ENCODE measurements at regions not wholly inside any gene's neighbourhood (a gene's known extent, or its start where the extent isn't known, plus 50 kb on each side); places are given as distances from the start of the nearest gene placed in this dataset.

- TF ChIP-seq ATF2 (CRISPR knock-in tag; IDR thresholded peaks at IDR 0.05; ENCODE audit: borderline replicate concordance, low read depth) (no peak), ZNF532 (CRISPR knock-in tag; IDR thresholded peaks at IDR 0.05; ENCODE audit: borderline replicate concordance) (no peak), ZNF512 (CRISPR knock-in tag; IDR thresholded peaks at IDR 0.05; ENCODE audit: borderline replicate concordance) (no peak), SP1 (CRISPR knock-in tag; conservative IDR thresholded peaks at IDR 0.05) (no peak), MYBL2 (CRISPR knock-in tag; IDR thresholded peaks at IDR 0.05) (no peak), RELA (CRISPR knock-in tag; IDR thresholded peaks at IDR 0.05; ENCODE audit: borderline replicate concordance) (no peak), ZBTB43 (CRISPR knock-in tag; IDR thresholded peaks at IDR 0.05) (no peak)
Measured at GRCh38 chr14:33866425-33867088, 84.3 kb downstream of the EGLN3 start (continued).

GRCh38 chr14:33862261-33862802 is 88.5 kb downstream of the EGLN3 start:
- Mint-ChIP-seq H3K36me3 (peaks cover 1% of the 10 kb centered on the region; the same call in 1 of the 2 replicates), H3K4me1 (no peaks in the 10 kb centered on the region), H3K27ac (no peak overlapping the region), H3K4me3 (no peak overlapping the region), H3K9me3 (peaks cover 10% of the 10 kb centered on the region), H3K27me3 (ENCODE audit: low read depth) (no peaks in the 10 kb centered on the region)
- DNase-seq (ENCODE audit: low spot score) (no peak), ATAC-seq (no peak)
- POLR2A ChIA-PET, result no interaction called here
- TF ChIP-seq NR2C2 (CRISPR knock-in tag; IDR thresholded peaks at IDR 0.05), result no peak
- TF ChIP-seq, protein P1, sequence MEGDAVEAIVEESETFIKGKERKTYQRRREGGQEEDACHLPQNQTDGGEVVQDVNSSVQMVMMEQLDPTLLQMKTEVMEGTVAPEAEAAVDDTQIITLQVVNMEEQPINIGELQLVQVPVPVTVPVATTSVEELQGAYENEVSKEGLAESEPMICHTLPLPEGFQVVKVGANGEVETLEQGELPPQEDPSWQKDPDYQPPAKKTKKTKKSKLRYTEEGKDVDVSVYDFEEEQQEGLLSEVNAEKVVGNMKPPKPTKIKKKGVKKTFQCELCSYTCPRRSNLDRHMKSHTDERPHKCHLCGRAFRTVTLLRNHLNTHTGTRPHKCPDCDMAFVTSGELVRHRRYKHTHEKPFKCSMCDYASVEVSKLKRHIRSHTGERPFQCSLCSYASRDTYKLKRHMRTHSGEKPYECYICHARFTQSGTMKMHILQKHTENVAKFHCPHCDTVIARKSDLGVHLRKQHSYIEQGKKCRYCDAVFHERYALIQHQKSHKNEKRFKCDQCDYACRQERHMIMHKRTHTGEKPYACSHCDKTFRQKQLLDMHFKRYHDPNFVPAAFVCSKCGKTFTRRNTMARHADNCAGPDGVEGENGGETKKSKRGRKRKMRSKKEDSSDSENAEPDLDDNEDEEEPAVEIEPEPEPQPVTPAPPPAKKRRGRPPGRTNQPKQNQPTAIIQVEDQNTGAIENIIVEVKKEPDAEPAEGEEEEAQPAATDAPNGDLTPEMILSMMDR (IDR thresholded peaks at IDR 0.05), result no peak
- no peak for TF ChIP-seq ETV6 (CRISPR knock-in tag; IDR thresholded peaks at IDR 0.05)
- TF ChIP-seq IRF2 (CRISPR knock-in tag; IDR thresholded peaks at IDR 0.05; ENCODE audit: borderline replicate concordance, low read depth), result no peak
- TF ChIP-seq E2F5 (CRISPR knock-in tag; IDR thresholded peaks at IDR 0.05), result no peak
- CTCF ChIA-PET, result interaction anchor here (1.6 to 1.7 kb wide), 2 partner anchors 13 kb away, joined by 3 to 5 read pairs; no protein-coding TSS in a partner anchor
